ENCODE measurements at regions not wholly inside any gene's neighbourhood (a gene's known extent, or its start where the extent isn't known, plus 50 kb on each side); places are given as distances from the start of the nearest gene placed in this dataset.
"Not testable (repeated sequence)": the region's sequence is repeated elsewhere in the genome, so short reads cannot be mapped to it uniquely, and the experiment has no call there.

GRCh38 chr14:31911160-31911559 lies 165.9 kb upstream of the ARHGAP5 start:
- intact Hi-C loops (cut with DNase I): no loop called here
- no peak for DNase-seq

- intact Hi-C loops (cut with DNase I): no loop called here
- no peak for DNase-seq
Observed at GRCh38 chr14:31913370-31913769, 163.7 kb upstream of the ARHGAP5 start.

GRCh38 chr14:31918289-31918688 lies 158.8 kb upstream of the ARHGAP5 start:
- DNase-seq; intact Hi-C loops (cut with DNase I): not testable (repeated sequence)

- intact Hi-C loops (cut with DNase I): no loop called here
- no peak for DNase-seq
Observed at GRCh38 chr14:31920001-31920400, 157.1 kb upstream of the ARHGAP5 start.

GRCh38 chr14:31920989-31921650 lies 156.0 kb upstream of the ARHGAP5 start:
- no peak for DNase-seq
- intact Hi-C loops (cut with DNase I): no loop called here

GRCh38 chr14:31921721-31922120 lies 155.4 kb upstream of the ARHGAP5 start:
- intact Hi-C loops (cut with DNase I): no loop called here
- no peak for DNase-seq

GRCh38 chr14:31926123-31926522 lies 151.0 kb upstream of the ARHGAP5 start:
- DNase-seq: peak in 1 of 42 donors; percentile 18

GRCh38 chr14:31926652-31927347 lies 150.3 kb upstream of the ARHGAP5 start:
- peak in 3 of 42 donors; percentile 15 to 26 (median 25) for DNase-seq

More at GRCh38 chr14:31926123-31926522, 151.0 kb upstream of the ARHGAP5 start:
- intact Hi-C loops (cut with DNase I): no loop called here

GRCh38 chr14:31927348-31927832 lies 149.7 kb upstream of the ARHGAP5 start:
- intact Hi-C loops (cut with DNase I): no loop called here
- DNase-seq: peak in 23 of 42 donors; percentile 14 to 68 (median 36)

More at GRCh38 chr14:31926652-31927347, 150.3 kb upstream of the ARHGAP5 start:
- intact Hi-C loops (cut with DNase I): no loop called here

- intact Hi-C loops (cut with DNase I): no loop called here
- DNase-seq: no peak
Observed at GRCh38 chr14:31930070-31930469, 147.0 kb upstream of the ARHGAP5 start.

- intact Hi-C loops (cut with DNase I): no loop called here
- DNase-seq: no peak
Observed at GRCh38 chr14:31930493-31931240, 146.4 kb upstream of the ARHGAP5 start.

- no peak for DNase-seq
- intact Hi-C loops (cut with DNase I): no loop called here
Observed at GRCh38 chr14:31932675-31933074, 144.4 kb upstream of the ARHGAP5 start.

GRCh38 chr14:31933716-31934115 lies 143.4 kb upstream of the ARHGAP5 start:
- intact Hi-C loops (cut with DNase I): no loop called here
- DNase-seq: no peak

- peak in 27 of 42 donors; percentile 8 to 69 (median 39) for DNase-seq
- intact Hi-C loops (cut with DNase I): loop anchor here (5.0 kb wide), 1 partner anchor 317 kb away; no protein-coding TSS in a partner anchor
Observed at GRCh38 chr14:31934767-31935266, 142.3 kb upstream of the ARHGAP5 start.

- intact Hi-C loops (cut with DNase I): loop anchor here (5.0 kb wide), 1 partner anchor 317 kb away; no protein-coding TSS in a partner anchor
- no peak for DNase-seq
Observed at GRCh38 chr14:31935391-31935790, 141.7 kb upstream of the ARHGAP5 start.

- no peak for DNase-seq
- intact Hi-C loops (cut with DNase I): loop anchor here (5.0 kb wide), 1 partner anchor 316 kb away; no protein-coding TSS in a partner anchor
Observed at GRCh38 chr14:31936115-31936514, 141.0 kb upstream of the ARHGAP5 start.

GRCh38 chr14:31937730-31938346 lies 139.3 kb upstream of the ARHGAP5 start:
- intact Hi-C loops (cut with DNase I): loop anchor here (5.0 kb wide), 1 partner anchor 314 kb away; no protein-coding TSS in a partner anchor
- peak; percentile 25 to 88 (median 60) for DNase-seq

GRCh38 chr14:31939934-31940333 lies 137.2 kb upstream of the ARHGAP5 start:
- DNase-seq: no peak
- intact Hi-C loops (cut with DNase I): loop anchor here (5.0 kb wide), 1 partner anchor 312 kb away; no protein-coding TSS in a partner anchor

GRCh38 chr14:31941487-31941886 lies 135.6 kb upstream of the ARHGAP5 start:
- no peak for DNase-seq
- intact Hi-C loops (cut with DNase I): no loop called here

Data from head of caudate nucleus (tissue), 42 donors.